ENCODE measurements at regions not wholly inside any gene's neighbourhood (a gene's known extent, or its start where the extent isn't known, plus 50 kb on each side); places are given as distances from the start of the nearest gene placed in this dataset.

- Histone ChIP-seq H3K27ac (ENCODE audit: low read depth, low read length, poor library complexity, severe bottlenecking) (no peak overlapping the region), H3K4me3 (ENCODE audit: low read depth, low read length, poor library complexity, severe bottlenecking) (no peak overlapping the region), H3K27me3 (ENCODE audit: insufficient read depth, low read length) (no peaks in the 10 kb centered on the region), H3K9me2 (ENCODE audit: low read depth, low read length) (no peaks in the 10 kb centered on the region), H4K20me1 (ENCODE audit: insufficient read depth, low read length) (no peaks in the 10 kb centered on the region), H3K4me1 (ENCODE audit: insufficient read depth, low read length, severe bottlenecking) (no peaks in the 10 kb centered on the region), H3K9me3 (ENCODE audit: low read length) (no peaks in the 10 kb centered on the region), H3K9ac (ENCODE audit: low read length) (no peak overlapping the region), H3K36me3 (ENCODE audit: insufficient read depth, low read length) (no peaks in the 10 kb centered on the region), H2AFZ (ENCODE audit: low read length) (no peak overlapping the region), H3K4me2 (ENCODE audit: low read length) (no peak overlapping the region), H3F3A (ENCODE audit: insufficient read depth, low read length) (no peaks in the 10 kb centered on the region), H3K79me2 (ENCODE audit: insufficient read depth, low read length) (no peaks in the 10 kb centered on the region)
- TF ChIP-seq CTCF (IDR thresholded peaks at IDR 0.05; ENCODE audit: low read length) (no peak), EZH2 (IDR thresholded peaks at IDR 0.05; ENCODE audit: borderline replicate concordance, low read length) (no peak)
Measured at GRCh38 chr12:84803661-84804060, 108.9 kb downstream of the SLC6A15 start.

- no peak overlapping the region for H2AFZ ChIP-seq (ENCODE audit: low read length)
- no peaks in the 10 kb centered on the region for H4K20me1 ChIP-seq (ENCODE audit: insufficient read depth, low read length)
- no peak overlapping the region for H3K27ac ChIP-seq (ENCODE audit: low read depth, low read length, poor library complexity, severe bottlenecking)
- H3K27me3 ChIP-seq (ENCODE audit: insufficient read depth, low read length) = no peaks in the 10 kb centered on the region
- H3K4me2 ChIP-seq (ENCODE audit: low read length) = no peak overlapping the region
- H3K4me1 ChIP-seq (ENCODE audit: insufficient read depth, low read length, severe bottlenecking) = no peaks in the 10 kb centered on the region
- no peaks in the 10 kb centered on the region for H3K79me2 ChIP-seq (ENCODE audit: insufficient read depth, low read length)
- no peak for TF ChIP-seq CTCF (IDR thresholded peaks at IDR 0.05; ENCODE audit: low read length)
- no peak for TF ChIP-seq EZH2 (IDR thresholded peaks at IDR 0.05; ENCODE audit: borderline replicate concordance, low read length)
- H3F3A ChIP-seq (ENCODE audit: insufficient read depth, low read length) = no peaks in the 10 kb centered on the region
- no peaks in the 10 kb centered on the region for H3K9me2 ChIP-seq (ENCODE audit: low read depth, low read length)
- H3K9me3 ChIP-seq (ENCODE audit: low read length) = no peaks in the 10 kb centered on the region
- no peak overlapping the region for H3K9ac ChIP-seq (ENCODE audit: low read length)
- no peak overlapping the region for H3K4me3 ChIP-seq (ENCODE audit: low read depth, low read length, poor library complexity, severe bottlenecking)
- no peaks in the 10 kb centered on the region for H3K36me3 ChIP-seq (ENCODE audit: insufficient read depth, low read length)
Measured at GRCh38 chr12:84802161-84802560, 110.4 kb downstream of the SLC6A15 start.

- no peak overlapping the region for H3K9ac ChIP-seq (ENCODE audit: low read length)
- H3K4me1 ChIP-seq (ENCODE audit: insufficient read depth, low read length, severe bottlenecking) = no peaks in the 10 kb centered on the region
- H3K36me3 ChIP-seq (ENCODE audit: insufficient read depth, low read length) = no peaks in the 10 kb centered on the region
- no peaks in the 10 kb centered on the region for H3K9me2 ChIP-seq (ENCODE audit: low read depth, low read length)
- TF ChIP-seq CTCF (IDR thresholded peaks at IDR 0.05; ENCODE audit: low read length) = no peak
- no peak for TF ChIP-seq EZH2 (IDR thresholded peaks at IDR 0.05; ENCODE audit: borderline replicate concordance, low read length)
- no peak overlapping the region for H3K4me3 ChIP-seq (ENCODE audit: low read depth, low read length, poor library complexity, severe bottlenecking)
- no peak overlapping the region for H3K4me2 ChIP-seq (ENCODE audit: low read length)
- H3F3A ChIP-seq (ENCODE audit: insufficient read depth, low read length) = no peaks in the 10 kb centered on the region
- no peak overlapping the region for H2AFZ ChIP-seq (ENCODE audit: low read length)
- H4K20me1 ChIP-seq (ENCODE audit: insufficient read depth, low read length) = no peaks in the 10 kb centered on the region
- no peaks in the 10 kb centered on the region for H3K79me2 ChIP-seq (ENCODE audit: insufficient read depth, low read length)
- no peaks in the 10 kb centered on the region for H3K9me3 ChIP-seq (ENCODE audit: low read length)
- no peaks in the 10 kb centered on the region for H3K27me3 ChIP-seq (ENCODE audit: insufficient read depth, low read length)
- no peak overlapping the region for H3K27ac ChIP-seq (ENCODE audit: low read depth, low read length, poor library complexity, severe bottlenecking)
Measured at GRCh38 chr12:84793558-84794367, 118.8 kb downstream of the SLC6A15 start.
